SK-N-SH (cell line): ENCODE measurements at regions not wholly inside any gene's neighbourhood (a gene's known extent, or its start where the extent isn't known, plus 50 kb on each side); places are given as distances from the start of the nearest gene placed in this dataset.

ENCODE experiments used
- CTCF ChIA-PET: fragments of 300-600, 350-600 bp; formaldehyde crosslinking; extraction: SDS; loops from one replicate; lab custom pipeline; 2021; lab: Yijun Ruan, JAX
- POLR2A ChIA-PET: fragments of 350-600 bp; sonication (Branson Sonifier 250); formaldehyde crosslinking; extraction: SDS; loops from one replicate; lab custom pipeline; 2020; ENCODE audit warnings: antibody characterized with exemption, inconsistent platforms; lab: Yijun Ruan, JAX
- DNase-seq: peaks from one replicate; pipeline ENCODE4 v3.0.0; 2012
- H2AFZ ChIP-seq: fragments of 200-600 bp; sonication (generic); 2 replicates; pipeline ENCODE4 v1.8.1; 2016; ENCODE audit warnings: antibody characterized with exemption, mild to moderate bottlenecking, low read depth
- H3F3A ChIP-seq: fragments of 200-600 bp; sonication (generic); replicated peaks from 2 replicates; pipeline ENCODE3; 2016; ENCODE audit warnings: antibody characterized with exemption, mild to moderate bottlenecking; ENCODE audit not compliant: insufficient read depth
- H3K27ac ChIP-seq, 2 experiments: fragments of 200-500 bp in 1 of 2; fragments of 200-600 bp in 1 of 2; sonication (Bioruptor generic) in 1 of 2; sonication (generic), shearing (Covaris generic) in 1 of 2; 2 replicates each; pipeline versions ENCODE4 v1.5.1 to v1.6.1; 2014 to 2016; ENCODE audit warnings: low read depth in 2 of 2, inconsistent platforms in 1 of 2, low read length in 1 of 2, mild to moderate bottlenecking in 1 of 2, mixed read lengths in 1 of 2
- H3K27me3 ChIP-seq: fragments of 200-600 bp; sonication (generic), shearing (Covaris generic); 2 replicates; pipeline ENCODE4 v1.6.1; 2016; ENCODE audit warnings: mixed run types; ENCODE audit not compliant: insufficient read depth
- H3K36me3 ChIP-seq, 2 experiments: fragments of 200-500 bp in 1 of 2; fragments of 200-600 bp in 1 of 2; sonication (Bioruptor generic) in 1 of 2; sonication (generic) in 1 of 2; replicated peaks in 1 of 2; 2 replicates each; pipeline versions ENCODE3 to v1.5.1; 2014 to 2016; ENCODE audit warnings: low read length in 1 of 2, mild to moderate bottlenecking in 1 of 2; ENCODE audit not compliant: insufficient read depth in 2 of 2, control insufficient read depth in 1 of 2
- H3K4me1 ChIP-seq, 2 experiments: fragments of 200-500 bp in 1 of 2; fragments of 200-600 bp in 1 of 2; sonication (Bioruptor generic) in 1 of 2; sonication (generic), shearing (Covaris generic) in 1 of 2; 2 replicates each; pipeline versions ENCODE4 v1.5.1 to v1.6.1; 2014 to 2016; ENCODE audit warnings: low read depth in 1 of 2, low read length in 1 of 2, mixed run types in 1 of 2; ENCODE audit not compliant: insufficient read depth in 2 of 2, control insufficient read depth in 1 of 2
- H3K4me2 ChIP-seq: fragments of 200-600 bp; sonication (generic), shearing (Covaris generic); 2 replicates; pipeline ENCODE4 v1.6.1; 2017; ENCODE audit warnings: mixed run types
- H3K4me3 ChIP-seq, 2 experiments: fragments of 200-500 bp in 1 of 2; fragments of 200-600 bp in 1 of 2; sonication (Bioruptor generic) in 1 of 2; sonication (generic), shearing (Covaris generic) in 1 of 2; 2 replicates each; pipeline versions ENCODE4 v1.5.1 to v1.8.1; 2014 to 2016; ENCODE audit warnings: low read depth in 2 of 2, inconsistent platforms in 1 of 2, low read length in 1 of 2, mild to moderate bottlenecking in 1 of 2, mixed read lengths in 1 of 2, moderate library complexity in 1 of 2
- H3K79me2 ChIP-seq: fragments of 200-600 bp; sonication (generic); 2 replicates; pipeline ENCODE4 v1.8.1; 2017; ENCODE audit warnings: mild to moderate bottlenecking; ENCODE audit not compliant: insufficient read depth
- H3K9ac ChIP-seq: fragments of 200-600 bp; sonication (generic); 2 replicates; pipeline ENCODE4 v1.6.1; 2017; ENCODE audit warnings: mixed run types
- H3K9me2 ChIP-seq: fragments of 200-600 bp; sonication (generic); 2 replicates; pipeline ENCODE4 v1.6.1; 2017; ENCODE audit warnings: mixed run types
- H3K9me3 ChIP-seq: fragments of 200-600 bp; sonication (generic); 2 replicates; pipeline ENCODE4 v1.6.1; 2017; ENCODE audit warnings: mixed run types, mild to moderate bottlenecking, moderate library complexity
- H4K20me1 ChIP-seq: fragments of 200-600 bp; sonication (generic); 2 replicates; pipeline ENCODE4 v1.6.1; 2017; ENCODE audit warnings: mild to moderate bottlenecking, mixed run types; ENCODE audit not compliant: insufficient read depth
- CHD2 ChIP-seq: fragments of 150-350 bp; IDR thresholded peaks from 2 replicates; pipeline ENCODE4 v1.6.1; 2018; ENCODE audit warnings: low read length; ENCODE audit not compliant: partially characterized antibody
- CTCF ChIP-seq: fragments of 200-600 bp; sonication (generic); IDR thresholded peaks from 2 replicates; pipeline ENCODE4 v1.6.1; 2017; ENCODE audit warnings: antibody characterized with exemption, mild to moderate bottlenecking, moderate library complexity
- EP300 ChIP-seq, 2 experiments: IDR thresholded peaks; 2 replicates each; pipeline versions ENCODE4 v1.4.0 to v1.6.1; 2012; ENCODE audit warnings: borderline replicate concordance in 1 of 2, low read depth in 1 of 2, low read length in 1 of 2
- FOSL2 ChIP-seq: IDR thresholded peaks from 2 replicates; pipeline ENCODE4 v1.4.0; 2012; ENCODE audit warnings: low read depth, mild to moderate bottlenecking, moderate library complexity, borderline replicate concordance
- GATA2 ChIP-seq: sonication (generic); formaldehyde crosslinking; IDR thresholded peaks from 2 replicates; pipeline ENCODE4 v1.5.0; 2020; ENCODE audit warnings: mild to moderate bottlenecking, missing genetic modification reagents
- IRF3 ChIP-seq: fragments of 150-350 bp; IDR thresholded peaks from 2 replicates; pipeline ENCODE4 v1.6.1; 2016; ENCODE audit warnings: mild to moderate bottlenecking, low read depth, low read length
- JUND ChIP-seq: IDR thresholded peaks from 2 replicates; pipeline ENCODE4 v1.4.0; 2012
- MAX ChIP-seq: IDR thresholded peaks from 2 replicates; pipeline ENCODE4 v1.4.0; 2012; ENCODE audit warnings: low read depth
- NFIC ChIP-seq: IDR thresholded peaks from 2 replicates; pipeline ENCODE4 v1.4.0; 2012; ENCODE audit warnings: borderline replicate concordance
- RAD21 ChIP-seq: IDR thresholded peaks from 2 replicates; pipeline ENCODE4 v1.6.1; 2012; ENCODE audit warnings: mild to moderate bottlenecking, low read length
- RCOR1 ChIP-seq: fragments of 150-350 bp; IDR thresholded peaks from 2 replicates; pipeline ENCODE4 v1.6.1; 2017; ENCODE audit warnings: antibody characterized with exemption, low read length
- REST ChIP-seq: IDR thresholded peaks from 2 replicates; pipeline ENCODE4 v1.6.1; 2012; ENCODE audit warnings: mild to moderate bottlenecking, low read depth, low read length, moderate library complexity
- RXRA ChIP-seq: IDR thresholded peaks from 2 replicates; pipeline ENCODE4 v1.4.0; 2012; ENCODE audit warnings: low read depth, mild to moderate bottlenecking, borderline replicate concordance
- SIN3A ChIP-seq: IDR thresholded peaks from 2 replicates; pipeline ENCODE4 v1.6.1; 2012; ENCODE audit warnings: low read depth, mild to moderate bottlenecking, low read length, moderate library complexity, borderline replicate concordance
- SMC3 ChIP-seq: IDR thresholded peaks from 2 replicates; pipeline ENCODE4 v1.6.1; 2012; ENCODE audit warnings: low read depth, low read length, improper control_type of control experiment
- TAF1 ChIP-seq: IDR thresholded peaks from 2 replicates; pipeline ENCODE4 v1.6.1; 2012; ENCODE audit warnings: low read depth, mild to moderate bottlenecking, low read length, moderate library complexity, borderline replicate concordance
- TCF12 ChIP-seq: IDR thresholded peaks from 2 replicates; pipeline ENCODE4 v1.4.0; 2012
- TEAD4 ChIP-seq: IDR thresholded peaks from 2 replicates; pipeline ENCODE4 v1.4.0; 2012; ENCODE audit warnings: mild to moderate bottlenecking, borderline replicate concordance; ENCODE audit not compliant: insufficient read depth
- ZBTB33 ChIP-seq: IDR thresholded peaks from 2 replicates; pipeline ENCODE4 v1.4.0; 2012; ENCODE audit warnings: low read depth, borderline replicate concordance
- WGBS: methylation state at CpG from one replicate; pipeline ENCODE4 v1.1.6; 2017; ENCODE audit warnings: low lambda C conversion rate; 5-methylcytosine and 5-hydroxymethylcytosine counted together

GRCh38 chr3:40736943-40737342 is 212.2 kb downstream of the ZNF621 start (continued):
- no peak for TF ChIP-seq IRF3
- no peak for TF ChIP-seq RCOR1
- TF ChIP-seq RXRA, result no peak
- TF ChIP-seq MAX, result no peak
- no peak for TF ChIP-seq TEAD4
- no peak for TF ChIP-seq TAF1

GRCh38 chr3:40737343-40737742 is 212.6 kb downstream of the ZNF621 start:
- no peak overlapping the region for H3K4me3 ChIP-seq
- no peak overlapping the region for H2AFZ ChIP-seq
- H3K27me3 ChIP-seq, result no peaks in the 10 kb centered on the region
- no peaks in the 10 kb centered on the region for H3K9me2 ChIP-seq
- peaks cover 0 to 3% of the 10 kb centered on the region in 2 experiments; a peak in 1 of 4 replicates for H3K4me1 ChIP-seq
- WGBS, result 27% methylated on average over 3 of the region's 3 CpGs
- no peak overlapping the region for H3K9ac ChIP-seq
- no peak overlapping the region for H3K4me2 ChIP-seq
- H3K36me3 ChIP-seq, result no peaks in the 10 kb centered on the region
- no peaks in the 10 kb centered on the region for H3F3A ChIP-seq
- ChIA-PET CTCF (no interaction called here), POLR2A (no interaction called here)
- no peaks in the 10 kb centered on the region for H3K9me3 ChIP-seq
- H4K20me1 ChIP-seq, result no peaks in the 10 kb centered on the region
- H3K27ac ChIP-seq, result no peak overlapping the region
- no peak for DNase-seq
- no peaks in the 10 kb centered on the region for H3K79me2 ChIP-seq
- TF ChIP-seq NFIC, result no peak
- no peak for TF ChIP-seq IRF3
- TF ChIP-seq CTCF, result no peak
- TF ChIP-seq FOSL2, result no peak
- TF ChIP-seq TCF12, result no peak
- no peak for TF ChIP-seq ZBTB33
- no peak for TF ChIP-seq GATA2 (CRISPR knock-in tag)
- no peak for TF ChIP-seq REST
- no peak for TF ChIP-seq EP300 (IDR thresholded peaks at IDR 0.05; ENCODE audit: borderline replicate concordance in 1 of 2, low read depth in 1 of 2, low read length in 1 of 2)
- TF ChIP-seq CHD2, result no peak
- TF ChIP-seq TEAD4, result no peak
- TF ChIP-seq SMC3, result no peak
- TF ChIP-seq MAX, result no peak
- TF ChIP-seq RXRA, result no peak
- no peak for TF ChIP-seq RAD21
- TF ChIP-seq RCOR1, result no peak
- no peak for TF ChIP-seq SIN3A
- TF ChIP-seq JUND, result no peak
